HG03103 (cell line): ENCODE measurements at regions not wholly inside any gene's neighbourhood (a gene's known extent, or its start where the extent isn't known, plus 50 kb on each side); places are given as distances from the start of the nearest gene placed in this dataset.
"Not testable (repeated sequence)": the region's sequence is repeated elsewhere in the genome, so short reads cannot be mapped to it uniquely, and the experiment has no call there.

Experiments
- ATAC-seq: cut with Tn5 transposase; IDR thresholded peaks from one replicate; pipeline ENCODE4 v1.9.1; 2021; ENCODE audit warnings: low read depth; ENCODE audit not compliant: unreplicated experiment

- no peak for ATAC-seq
Observed at GRCh38 chr17:79560527-79560926, 50.3 kb downstream of the RBFOX3 start.

- ATAC-seq = no peak
Observed at GRCh38 chr17:79559111-79559887, 51.6 kb downstream of the RBFOX3 start.

- no peak for ATAC-seq
Observed at GRCh38 chr17:79558091-79558900, 52.6 kb downstream of the RBFOX3 start.

GRCh38 chr17:79557276-79558090 lies 53.4 kb downstream of the RBFOX3 start:
- no peak for ATAC-seq

GRCh38 chr17:79556271-79556670 lies 54.6 kb downstream of the RBFOX3 start:
- no peak for ATAC-seq

GRCh38 chr17:79555543-79555942 lies 55.3 kb downstream of the RBFOX3 start:
- no peak for ATAC-seq

- not testable (repeated sequence) for ATAC-seq
Observed at GRCh38 chr17:79554346-79554745, 56.5 kb downstream of the RBFOX3 start.

- no peak for ATAC-seq
Observed at GRCh38 chr17:79552824-79553223, 58.0 kb downstream of the RBFOX3 start.

GRCh38 chr17:79552405-79552804 lies 58.4 kb downstream of the RBFOX3 start:
- ATAC-seq = no peak

GRCh38 chr17:79549141-79549915 lies 61.5 kb downstream of the RBFOX3 start:
- ATAC-seq = no peak

GRCh38 chr17:79548116-79548515 lies 62.7 kb downstream of the RBFOX3 start:
- ATAC-seq = no peak

GRCh38 chr17:79547586-79547985 lies 63.3 kb downstream of the RBFOX3 start:
- ATAC-seq = no peak

- not testable (repeated sequence) for ATAC-seq
Observed at GRCh38 chr17:79547171-79547570, 63.7 kb downstream of the RBFOX3 start.

GRCh38 chr17:79546386-79546785 lies 64.5 kb downstream of the RBFOX3 start:
- no peak for ATAC-seq

GRCh38 chr17:79545251-79546005 lies 65.4 kb downstream of the RBFOX3 start:
- ATAC-seq = no peak

- no peak for ATAC-seq
Observed at GRCh38 chr17:79544142-79544914, 66.5 kb downstream of the RBFOX3 start.

GRCh38 chr17:79543531-79543930 lies 67.3 kb downstream of the RBFOX3 start:
- ATAC-seq = no peak

GRCh38 chr17:79542718-79543117 lies 68.1 kb downstream of the RBFOX3 start:
- ATAC-seq = no peak
